H54 (cell line): ENCODE measurements at regions not wholly inside any gene's neighbourhood (a gene's known extent, or its start where the extent isn't known, plus 50 kb on each side); places are given as distances from the start of the nearest gene placed in this dataset.
"Not testable (repeated sequence)": the region's sequence is repeated elsewhere in the genome, so short reads cannot be mapped to it uniquely, and the experiment has no call there.

ENCODE experiments used
- DNase-seq: peaks from one replicate; pipeline ENCODE4 v3.0.0; 2011; ENCODE audit warnings: low spot score, mixed read lengths; ENCODE audit not compliant: insufficient read length
- FAIRE-seq: peaks from 3 replicates; lab custom pipeline; 2011; peaks lifted over from hg19 to GRCh38; lab: Jason Lieb, UNC
- POLR2A ChIP-seq: IDR thresholded peaks from 2 replicates; pipeline ENCODE4 v1.6.1; 2011; ENCODE audit warnings: low read depth, mild to moderate bottlenecking, low read length

- no peak for TF ChIP-seq POLR2A
- no peak for FAIRE-seq
- DNase-seq, result no peak
These were observed 70.4 kb downstream of the TDRD15 start for GRCh38 chr2:21194147-21194546.

GRCh38 chr2:21194858-21195271, 71.1 kb downstream of the TDRD15 start:
- DNase-seq (no peak), FAIRE-seq (no peak)
- no peak for TF ChIP-seq POLR2A

GRCh38 chr2:21195326-21195725, 71.6 kb downstream of the TDRD15 start:
- no peak for TF ChIP-seq POLR2A
- no peak for DNase-seq
- FAIRE-seq, result no peak

- FAIRE-seq (no peak), DNase-seq (no peak)
- no peak for TF ChIP-seq POLR2A
These were observed 74.9 kb downstream of the TDRD15 start for GRCh38 chr2:21198637-21199036.

- FAIRE-seq, result no peak
- no peak for TF ChIP-seq POLR2A
- DNase-seq, result no peak
These were observed 80.2 kb downstream of the TDRD15 start for GRCh38 chr2:21203976-21204375.

- not testable (repeated sequence) for DNase-seq
These were observed 90.3 kb downstream of the TDRD15 start for GRCh38 chr2:21214085-21214484.

GRCh38 chr2:21217442-21217841, 93.7 kb downstream of the TDRD15 start:
- no peak for DNase-seq
- FAIRE-seq, result no peak
- TF ChIP-seq POLR2A, result no peak

More at GRCh38 chr2:21214085-21214484, 90.3 kb downstream of the TDRD15 start:
- FAIRE-seq, result not testable (repeated sequence)

GRCh38 chr2:21220930-21221329, 97.2 kb downstream of the TDRD15 start:
- DNase-seq (no peak), FAIRE-seq (no peak)
- no peak for TF ChIP-seq POLR2A

GRCh38 chr2:21223618-21224017, 99.8 kb downstream of the TDRD15 start:
- FAIRE-seq (no peak), DNase-seq (no peak)
- no peak for TF ChIP-seq POLR2A

GRCh38 chr2:21228041-21228895, 104.5 kb downstream of the TDRD15 start:
- DNase-seq (no peak), FAIRE-seq (no peak)
- TF ChIP-seq POLR2A, result no peak

- FAIRE-seq, result no peak
- TF ChIP-seq POLR2A, result no peak
- DNase-seq, result no peak
These were observed 105.5 kb downstream of the TDRD15 start for GRCh38 chr2:21229302-21229701.

- DNase-seq, result no peak
- no peak for FAIRE-seq
These were observed 106.4 kb downstream of the TDRD15 start for GRCh38 chr2:21230140-21230539.

GRCh38 chr2:21231985-21232384, 108.2 kb downstream of the TDRD15 start:
- FAIRE-seq (no peak), DNase-seq (no peak)
- no peak for TF ChIP-seq POLR2A

More at GRCh38 chr2:21230140-21230539, 106.4 kb downstream of the TDRD15 start:
- no peak for TF ChIP-seq POLR2A

GRCh38 chr2:21233194-21233593, 109.4 kb downstream of the TDRD15 start:
- no peak for FAIRE-seq
- no peak for TF ChIP-seq POLR2A
- DNase-seq, result no peak

GRCh38 chr2:21234001-21234400, 110.2 kb downstream of the TDRD15 start:
- DNase-seq (no peak), FAIRE-seq (no peak)
- no peak for TF ChIP-seq POLR2A
